Right atrium auricular region (tissue), 2 donors: ENCODE measurements at regions not wholly inside any gene's neighbourhood (a gene's known extent, or its start where the extent isn't known, plus 50 kb on each side); places are given as distances from the start of the nearest gene placed in this dataset.
"Not testable (repeated sequence)": the region's sequence is repeated elsewhere in the genome, so short reads cannot be mapped to it uniquely, and the experiment has no call there.

ENCODE experiments used
- DNase-seq: peaks from one replicate; pipeline ENCODE4 v3.0.0-alpha.2; 2019; ENCODE audit warnings: low spot score
- H3K27ac ChIP-seq, 2 donors: fragments of 200-600 bp; sonication (generic); 1 replicate in 1 of 2; 2 replicates in 1 of 2; pipeline ENCODE4 v1.5.1; 2016 to 2019
- H3K27me3 ChIP-seq, 2 donors: fragments of 200-600 bp; sonication (generic); one replicate each; pipeline versions ENCODE4 v1.5.1 to v1.6.0; 2017 to 2019
- H3K36me3 ChIP-seq: fragments of 200-600 bp; sonication (generic); one replicate; pipeline ENCODE4 v1.5.1; 2016
- H3K4me1 ChIP-seq, 2 donors: fragments of 200-600 bp; sonication (generic); one replicate each; pipeline versions ENCODE4 v1.5.1 to v1.6.0; 2017 to 2019
- H3K4me3 ChIP-seq, 2 donors: fragments of 200-600 bp; sonication (generic); 1 replicate in 1 of 2; 2 replicates in 1 of 2; pipeline ENCODE4 v1.5.1; 2017 to 2019; ENCODE audit warnings: mild to moderate bottlenecking in 1 of 2, moderate library complexity in 1 of 2
- H3K9me3 ChIP-seq, 2 donors: fragments of 200-600 bp; sonication (generic); one replicate each; pipeline ENCODE4 v1.5.1; 2019
- CTCF ChIP-seq, 2 donors: fragments of 200-600 bp; sonication (generic); IDR thresholded peaks; one replicate each; pipeline ENCODE4 v1.5.1; 2019; ENCODE audit warnings: antibody characterized with exemption in 2 of 2

- H3K27me3 ChIP-seq, result no peaks in the 10 kb centered on the region
- TF ChIP-seq CTCF (IDR thresholded peaks at IDR 0.05), result no peak
- no peak overlapping the region for H3K27ac ChIP-seq
- no peak for DNase-seq
- no peaks in the 10 kb centered on the region for H3K36me3 ChIP-seq
- H3K4me3 ChIP-seq, result no peak overlapping the region
- no peaks in the 10 kb centered on the region for H3K4me1 ChIP-seq
- H3K9me3 ChIP-seq, result no peaks in the 10 kb centered on the region
Observed at GRCh38 chr4:125591290-125591689, 276.5 kb downstream of the FAT4 start.

- H3K27me3 ChIP-seq, result no peaks in the 10 kb centered on the region
- no peak overlapping the region for H3K27ac ChIP-seq
- no peaks in the 10 kb centered on the region for H3K9me3 ChIP-seq
- no peak overlapping the region for H3K4me3 ChIP-seq
- no peak for TF ChIP-seq CTCF (IDR thresholded peaks at IDR 0.05)
- no peak for DNase-seq
- H3K36me3 ChIP-seq, result no peaks in the 10 kb centered on the region
- H3K4me1 ChIP-seq, result no peaks in the 10 kb centered on the region
Observed at GRCh38 chr4:125594056-125594602, 279.4 kb downstream of the FAT4 start.

- H3K27me3 ChIP-seq, H3K4me3 ChIP-seq, H3K27ac ChIP-seq, H3K36me3 ChIP-seq, H3K4me1 ChIP-seq, H3K9me3 ChIP-seq, DNase-seq: not testable (repeated sequence)
Observed at GRCh38 chr4:125605926-125606325, 291.2 kb downstream of the FAT4 start.

- no peak for TF ChIP-seq CTCF (IDR thresholded peaks at IDR 0.05)
- no peak for DNase-seq
- Histone ChIP-seq H3K4me1 (no peaks in the 10 kb centered on the region), H3K27me3 (no peaks in the 10 kb centered on the region), H3K9me3 (no peaks in the 10 kb centered on the region), H3K36me3 (no peaks in the 10 kb centered on the region), H3K4me3 (no peak overlapping the region), H3K27ac (no peak overlapping the region)
Observed at GRCh38 chr4:125620066-125620860, 305.5 kb downstream of the FAT4 start.

- no peak for DNase-seq
- no peaks in the 10 kb centered on the region for H3K9me3 ChIP-seq
- H3K4me3 ChIP-seq, result no peak overlapping the region
- H3K27me3 ChIP-seq, result no peaks in the 10 kb centered on the region
- H3K36me3 ChIP-seq, result no peaks in the 10 kb centered on the region
- no peak overlapping the region for H3K27ac ChIP-seq
- no peak for TF ChIP-seq CTCF (IDR thresholded peaks at IDR 0.05)
- H3K4me1 ChIP-seq, result no peaks in the 10 kb centered on the region
Observed at GRCh38 chr4:125624951-125625350, 310.2 kb downstream of the FAT4 start.

- no peaks in the 10 kb centered on the region for H3K27me3 ChIP-seq
- H3K4me1 ChIP-seq, result no peaks in the 10 kb centered on the region
- no peaks in the 10 kb centered on the region for H3K36me3 ChIP-seq
- H3K4me3 ChIP-seq, result no peak overlapping the region
- DNase-seq, result no peak
- H3K27ac ChIP-seq, result no peak overlapping the region
- TF ChIP-seq CTCF (IDR thresholded peaks at IDR 0.05), result no peak
- H3K9me3 ChIP-seq, result no peaks in the 10 kb centered on the region
Observed at GRCh38 chr4:125626946-125627345, 312.2 kb downstream of the FAT4 start.
